IMR-90 (cell line): ENCODE measurements at regions not wholly inside any gene's neighbourhood (a gene's known extent, or its start where the extent isn't known, plus 50 kb on each side); places are given as distances from the start of the nearest gene placed in this dataset.

ENCODE experiments used
- ATAC-seq: fragments of 200-7000 bp; cut with Tn5 transposase; 2 replicates; pipeline ENCODE4 v1.9.1; 2020; ENCODE audit warnings: low read depth, mild to moderate bottlenecking, moderate library complexity
- BruUV-seq: library from RNA; stranded (reverse); fragments of 400-500 nt; replicated peaks from 2 replicates; lab custom pipeline; 2021; lab: Mats Ljungman, UMichigan
- CTCF ChIA-PET: fragments of 300-600 bp; formaldehyde crosslinking; extraction: SDS; loops from one replicate; lab custom pipeline; 2021; ENCODE audit warnings: antibody characterized with exemption; lab: Yijun Ruan, JAX
- POLR2A ChIA-PET: fragments of 300-600 bp; sonication (Branson Sonifier 250); formaldehyde crosslinking; loops from one replicate; lab custom pipeline; 2022; ENCODE audit warnings: antibody characterized with exemption; ENCODE audit not compliant: unreplicated experiment; lab: Charles Lee
- DNase-seq: peaks from one replicate; pipeline ENCODE4 v3.0.0; 2013
- H2AFZ ChIP-seq: replicated peaks from 2 replicates; pipeline ENCODE3; 2013; ENCODE audit warnings: low read length, mild to moderate bottlenecking; ENCODE audit not compliant: poor library complexity
- H2AK5ac ChIP-seq: 2 replicates; pipeline ENCODE4 v1.6.1; 2013; ENCODE audit warnings: low read depth, low read length, inconsistent platforms
- H2AK9ac ChIP-seq: replicated peaks from 2 replicates; pipeline ENCODE3; 2013; ENCODE audit warnings: mild to moderate bottlenecking, low read depth, low read length, moderate library complexity; ENCODE audit not compliant: poor library complexity
- H2BK120ac ChIP-seq: 2 replicates; pipeline ENCODE4 v1.6.1; 2013; ENCODE audit warnings: low read depth, low read length, inconsistent platforms
- H2BK15ac ChIP-seq: 3 replicates; pipeline ENCODE4 v1.6.1; 2013; ENCODE audit warnings: low read depth, low read length, inconsistent platforms
- H2BK20ac ChIP-seq: 2 replicates; pipeline ENCODE4 v1.6.1; 2013; ENCODE audit warnings: low read depth, mild to moderate bottlenecking, inconsistent platforms, low read length, moderate library complexity
- H2BK5ac ChIP-seq: 2 replicates; pipeline ENCODE4 v1.6.1; 2013; ENCODE audit warnings: mild to moderate bottlenecking, low read depth, low read length, inconsistent platforms; ENCODE audit not compliant: poor library complexity, severe bottlenecking
- H3K14ac ChIP-seq: replicated peaks from 2 replicates; pipeline ENCODE4 v1.6.1; 2013; ENCODE audit warnings: low read depth, low read length, inconsistent platforms
- H3K18ac ChIP-seq: 2 replicates; pipeline ENCODE4 v1.6.1; 2013; ENCODE audit warnings: low read depth, low read length, control low read depth
- H3K23ac ChIP-seq: 2 replicates; pipeline ENCODE4 v1.6.1; 2013; ENCODE audit warnings: low read depth, low read length, inconsistent platforms
- H3K27ac ChIP-seq: 2 replicates; pipeline ENCODE4 v1.5.1; 2013; ENCODE audit warnings: mild to moderate bottlenecking, control low read depth, low read length; ENCODE audit not compliant: insufficient read depth
- H3K27me3 ChIP-seq: 2 replicates; pipeline ENCODE4 v1.6.1; 2013; ENCODE audit warnings: low read length; ENCODE audit not compliant: control insufficient read depth, insufficient read depth
- H3K36me3 ChIP-seq: 2 replicates; pipeline ENCODE4 v1.6.1; 2013; ENCODE audit warnings: low read length, mixed read lengths; ENCODE audit not compliant: control insufficient read depth, insufficient read depth
- H3K4ac ChIP-seq: 2 replicates; pipeline ENCODE4 v1.6.1; 2013; ENCODE audit warnings: low read depth, low read length, inconsistent platforms
- H3K4me1 ChIP-seq: 2 replicates; pipeline ENCODE4 v1.6.1; 2013; ENCODE audit warnings: low read length, mixed read lengths; ENCODE audit not compliant: control insufficient read depth, insufficient read depth
- H3K4me2 ChIP-seq: 2 replicates; pipeline ENCODE4 v1.6.1; 2013; ENCODE audit warnings: low read depth, mild to moderate bottlenecking, control low read depth, low read length, moderate library complexity
- H3K4me3 ChIP-seq: 2 replicates; pipeline ENCODE4 v1.5.1; 2013; ENCODE audit warnings: low read depth, mild to moderate bottlenecking, control low read depth, low read length, moderate library complexity; ENCODE audit not compliant: insufficient read depth
- H3K56ac ChIP-seq: 2 replicates; pipeline ENCODE4 v1.6.1; 2013; ENCODE audit warnings: low read length, inconsistent platforms; ENCODE audit not compliant: insufficient read depth; ENCODE audit errors: extremely low read depth
- H3K79me1 ChIP-seq, 2 experiments: 2 replicates each; pipeline ENCODE4 v1.6.1; 2013; ENCODE audit warnings: low read length in 2 of 2, inconsistent platforms in 1 of 2, low read depth in 1 of 2
- H3K9ac ChIP-seq: 2 replicates; pipeline ENCODE4 v1.6.1; 2013; ENCODE audit warnings: low read depth, low read length, control low read depth
- H3K9me1 ChIP-seq: 2 replicates; pipeline ENCODE4 v1.6.1; 2013; ENCODE audit warnings: low read length, inconsistent platforms; ENCODE audit not compliant: insufficient read depth
- H3K9me3 ChIP-seq: 2 replicates; pipeline ENCODE4 v1.6.1; 2013; ENCODE audit warnings: low read length; ENCODE audit not compliant: control insufficient read depth, insufficient read depth
- H4K20me1 ChIP-seq: 2 replicates; pipeline ENCODE4 v1.6.1; 2013; ENCODE audit warnings: low read length, inconsistent platforms; ENCODE audit not compliant: insufficient read depth
- H4K5ac ChIP-seq: 2 replicates; pipeline ENCODE4 v1.6.1; 2013; ENCODE audit warnings: mild to moderate bottlenecking, low read depth, low read length, control low read depth
- H4K8ac ChIP-seq, 2 experiments: 2 replicates each; pipeline ENCODE4 v1.6.1; 2013; ENCODE audit warnings: low read depth in 2 of 2, low read length in 2 of 2, control low read depth in 1 of 2, inconsistent platforms in 1 of 2
- H4K91ac ChIP-seq: 2 replicates; pipeline ENCODE4 v1.6.1; 2013; ENCODE audit warnings: low read depth, low read length, inconsistent platforms; ENCODE audit not compliant: insufficient read depth
- BHLHE40 ChIP-seq: fragments of 150-350 bp; IDR thresholded peaks from 2 replicates; pipeline ENCODE4 v1.6.1; 2016; ENCODE audit warnings: mild to moderate bottlenecking, low read depth, low read length
- CEBPB ChIP-seq: IDR thresholded peaks from 2 replicates; pipeline ENCODE4 v1.6.1; 2012; ENCODE audit warnings: low read depth, low read length, improper control_type of control experiment
- CHD1 ChIP-seq: IDR thresholded peaks from 2 replicates; pipeline ENCODE4 v1.6.1; 2012; ENCODE audit warnings: low read depth, low read length, improper control_type of control experiment
- CTCF ChIP-seq: conservative IDR thresholded peaks from 2 replicates; pipeline ENCODE4 v1.5.1; 2012; ENCODE audit warnings: mild to moderate bottlenecking, low read depth, low read length, improper control_type of control experiment
- ELK1 ChIP-seq: fragments of 150-350 bp; IDR thresholded peaks from 2 replicates; pipeline ENCODE4 v1.6.1; 2016; ENCODE audit warnings: low read depth, mild to moderate bottlenecking, low read length, moderate library complexity, borderline replicate concordance
- FOS ChIP-seq: fragments of 150-350 bp; IDR thresholded peaks from 2 replicates; pipeline ENCODE4 v1.6.1; 2016; ENCODE audit warnings: low read depth, low read length
- MAFK ChIP-seq: IDR thresholded peaks from 2 replicates; pipeline ENCODE4 v1.6.1; 2012; ENCODE audit warnings: low read depth, low read length, improper control_type of control experiment
- MAZ ChIP-seq: IDR thresholded peaks from 2 replicates; pipeline ENCODE4 v1.6.1; 2012; ENCODE audit warnings: low read depth, mild to moderate bottlenecking, low read length, improper control_type of control experiment, moderate library complexity, borderline replicate concordance
- MXI1 ChIP-seq: IDR thresholded peaks from 2 replicates; pipeline ENCODE4 v1.6.1; 2012; ENCODE audit warnings: low read depth, mild to moderate bottlenecking, low read length, moderate library complexity, borderline replicate concordance
- NFE2L2 ChIP-seq: fragments of 150-350 bp; IDR thresholded peaks from 2 replicates; pipeline ENCODE4 v1.6.1; 2016; ENCODE audit warnings: low read depth, mild to moderate bottlenecking, low read length
- POLR2A ChIP-seq: IDR thresholded peaks from 2 replicates; pipeline ENCODE4 v1.6.1; 2012; ENCODE audit warnings: mild to moderate bottlenecking, low read depth, low read length
- RAD21 ChIP-seq: IDR thresholded peaks from 2 replicates; pipeline ENCODE4 v1.6.1; 2012; ENCODE audit warnings: low read length, improper control_type of control experiment
- RCOR1 ChIP-seq: IDR thresholded peaks from 2 replicates; pipeline ENCODE4 v1.6.1; 2012; ENCODE audit warnings: mild to moderate bottlenecking, low read length, improper control_type of control experiment; ENCODE audit not compliant: insufficient replicate concordance
- RFX5 ChIP-seq: IDR thresholded peaks from 2 replicates; pipeline ENCODE4 v1.8.0; 2012; ENCODE audit warnings: low read depth, mild to moderate bottlenecking, low read length, moderate library complexity
- SMC3 ChIP-seq: fragments of 150-350 bp; IDR thresholded peaks from 2 replicates; pipeline ENCODE4 v1.6.1; 2016; ENCODE audit warnings: low read depth, mild to moderate bottlenecking, antibody characterized with exemption, low read length, moderate library complexity
- USF2 ChIP-seq: fragments of 150-350 bp; IDR thresholded peaks from 2 replicates; pipeline ENCODE4 v1.6.1; 2017; ENCODE audit warnings: mild to moderate bottlenecking, antibody characterized with exemption, low read length, low read depth
- WGBS, 2 experiments: methylation state at CpG; one replicate each; pipeline versions ENCODE4 v1.1.5 to v1.1.7; 2013; ENCODE audit warnings: missing lambda C conversion rate in 2 of 2; ENCODE audit not compliant: insufficient read length in 1 of 2; ENCODE audit errors: extremely low coverage in 2 of 2; 5-methylcytosine and 5-hydroxymethylcytosine counted together
- dilution Hi-C: fragments of 300-500 bp; cut with HindIII; formaldehyde crosslinking; loops from one replicate; pipeline ENCODE4 v1.14.3; 2018; ENCODE audit warnings: low sequenced_read_pairs; ENCODE audit not compliant: unreplicated experiment
- in situ Hi-C: fragments of 300-500 bp; cut with MboI; formaldehyde crosslinking; loops from 3 replicates; pipeline ENCODE4 v1.14.3; 2019; ENCODE audit warnings: low sequenced_read_pairs, inconsistent platforms, mixed read lengths
- intact Hi-C: fragments of 100-400 bp; cut with micrococcal nuclease; formaldehyde crosslinking; loops from 2 replicates; pipeline ENCODE4 v1.10.0; 2022

GRCh38 chr1:101389547-101389929 is 152.7 kb downstream of the S1PR1 start:
- Histone ChIP-seq H2BK20ac (no peak overlapping the region), H3K4me1 (no peaks in the 10 kb centered on the region), H4K5ac (no peak overlapping the region), H2BK15ac (no peak overlapping the region), H3K9me3 (no peaks in the 10 kb centered on the region), H3K23ac (no peak overlapping the region), H2AK5ac (no peak overlapping the region), H3K4me2 (no peak overlapping the region), H3K18ac (no peak overlapping the region), H3K56ac (no peak overlapping the region), H2AK9ac (no peak overlapping the region), H3K27me3 (no peaks in the 10 kb centered on the region; the same call in 1 of the 2 replicates), H2BK120ac (no peak overlapping the region), H3K9me1 (no peaks in the 10 kb centered on the region), H3K27ac (no peak overlapping the region), H3K4ac (no peak overlapping the region), H2AFZ (no peak overlapping the region), H3K14ac (no peak overlapping the region), H3K9ac (no peak overlapping the region), H4K91ac (no peak overlapping the region), H3K4me3 (no peak overlapping the region), H3K79me1 (no peaks in the 10 kb centered on the region), H4K20me1 (no peaks in the 10 kb centered on the region), H2BK5ac (no peak overlapping the region), H3K36me3 (no peaks in the 10 kb centered on the region), H4K8ac (no peak overlapping the region)
- POLR2A ChIA-PET = no interaction called here
- CTCF ChIA-PET = no interaction called here
- intact Hi-C loops = no loop called here
- WGBS, 2 experiments = no CpG with 5 or more reads among the region's 2 CpGs
- TF ChIP-seq BHLHE40 (no peak), MAFK (no peak), USF2 (no peak), CTCF (no peak), NFE2L2 (no peak), SMC3 (no peak), RFX5 (no peak), CEBPB (no peak), POLR2A (no peak), FOS (no peak), MAZ (no peak), RCOR1 (no peak), MXI1 (no peak), RAD21 (no peak), CHD1 (no peak), ELK1 (no peak)
- in situ Hi-C loops = no loop called here
- dilution Hi-C loops = no loop called here
- ATAC-seq = no peak
- no TSS peak for BruUV-seq
- no peak for DNase-seq
